DOHH2 (cell line): ENCODE measurements at regions not wholly inside any gene's neighbourhood (a gene's known extent, or its start where the extent isn't known, plus 50 kb on each side); places are given as distances from the start of the nearest gene placed in this dataset.

Experiments used
- H3F3A ChIP-seq: fragments of 200-600 bp; sonication (generic), shearing (Covaris generic); 2 replicates; pipeline ENCODE4 v1.6.0; 2016; ENCODE audit warnings: antibody characterized with exemption, mild to moderate bottlenecking; ENCODE audit not compliant: control insufficient read depth, insufficient read depth
- H3K27ac ChIP-seq: fragments of 200-600 bp; sonication (generic); 2 replicates; pipeline ENCODE4 v1.5.1; 2014; ENCODE audit warnings: low read depth, mild to moderate bottlenecking, low read length, moderate library complexity
- H3K27me3 ChIP-seq: fragments of 200-600 bp; sonication (generic); 2 replicates; pipeline ENCODE4 v1.6.1; 2014; ENCODE audit warnings: mild to moderate bottlenecking, low read length, mixed read lengths; ENCODE audit not compliant: control insufficient read depth
- H3K36me3 ChIP-seq: fragments of 200-600 bp; sonication (generic); 2 replicates; pipeline ENCODE4 v1.6.1; 2014; ENCODE audit warnings: mild to moderate bottlenecking, low read length, moderate library complexity, mixed read lengths; ENCODE audit not compliant: control insufficient read depth
- H3K4me1 ChIP-seq: fragments of 200-600 bp; sonication (generic); 2 replicates; pipeline ENCODE4 v1.6.1; 2014; ENCODE audit warnings: mild to moderate bottlenecking, low read length, mixed read lengths; ENCODE audit not compliant: control insufficient read depth
- H3K4me2 ChIP-seq: fragments of 200-600 bp; sonication (generic); 2 replicates; pipeline ENCODE4 v1.6.0; 2014; ENCODE audit warnings: mild to moderate bottlenecking, low read length, moderate library complexity
- H3K4me3 ChIP-seq: fragments of 200-600 bp; sonication (generic); 2 replicates; pipeline ENCODE4 v1.5.1; 2014; ENCODE audit warnings: mild to moderate bottlenecking, low read length, mixed read lengths
- H3K79me2 ChIP-seq: fragments of 200-600 bp; sonication (generic); 2 replicates; pipeline ENCODE4 v1.6.1; 2014; ENCODE audit warnings: mild to moderate bottlenecking, low read length, mixed read lengths; ENCODE audit not compliant: control insufficient read depth
- H3K9me2 ChIP-seq: fragments of 200-600 bp; sonication (generic); replicated peaks from 2 replicates; pipeline ENCODE4 v1.6.1; 2014; ENCODE audit warnings: mild to moderate bottlenecking, low read length, mixed read lengths; ENCODE audit not compliant: control insufficient read depth
- H3K9me3 ChIP-seq: fragments of 200-600 bp; sonication (generic); 2 replicates; pipeline ENCODE4 v1.6.1; 2014; ENCODE audit warnings: antibody characterized with exemption, low read length, mixed read lengths; ENCODE audit not compliant: control insufficient read depth, insufficient read depth
- H4K20me1 ChIP-seq: fragments of 200-600 bp; sonication (generic); 2 replicates; pipeline ENCODE4 v1.6.0; 2014; ENCODE audit warnings: low read depth, mild to moderate bottlenecking, antibody characterized with exemption, low read length, moderate library complexity; ENCODE audit not compliant: control insufficient read depth, insufficient read depth
- EZH2phosphoT487 ChIP-seq: fragments of 200-600 bp; sonication (generic); IDR thresholded peaks from 2 replicates; pipeline ENCODE4 v1.6.1; 2017; ENCODE audit warnings: borderline replicate concordance, mild to moderate bottlenecking, antibody characterized with exemption, low read length, moderate library complexity, mixed read lengths
- TF ChIP-seq, protein P1 (sequence below): fragments of 200-600 bp; sonication (generic); IDR thresholded peaks from one replicate; pipeline ENCODE4 v1.5.1; 2014; ENCODE audit warnings: antibody characterized with exemption, mild to moderate bottlenecking, low read depth, low read length; ENCODE audit not compliant: poor library complexity, severe bottlenecking

DNA sequence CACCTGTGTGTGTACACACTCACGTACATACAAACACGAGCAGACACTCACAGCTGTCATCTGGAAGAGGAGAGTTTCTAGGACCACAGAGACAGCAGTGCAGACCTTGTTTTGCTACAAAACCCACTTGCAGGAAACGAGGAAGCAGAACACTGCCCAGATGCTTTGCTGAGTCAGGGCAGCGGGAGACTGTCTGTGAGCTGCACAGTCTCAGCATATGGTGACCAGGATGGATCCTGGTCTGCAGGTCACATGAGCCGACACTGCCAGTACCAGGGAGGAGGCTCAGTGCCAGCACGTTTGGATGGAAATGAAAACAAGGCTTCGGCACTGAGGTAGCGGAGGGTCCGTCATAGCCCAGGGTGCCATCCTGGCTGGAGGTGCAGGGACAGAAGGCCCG lies 117.6 kb upstream of the DPP6 start:
- Histone ChIP-seq H3F3A (no peaks in the 10 kb centered on the region), H3K4me2 (no peak overlapping the region), H3K79me2 (no peaks in the 10 kb centered on the region), H3K27me3 (no peaks in the 10 kb centered on the region), H3K4me3 (no peak overlapping the region), H3K9me3 (peaks cover 19% of the 10 kb centered on the region; the same call in 1 of the 2 replicates), H4K20me1 (no peaks in the 10 kb centered on the region), H3K9me2 (no peaks in the 10 kb centered on the region), H3K4me1 (no peaks in the 10 kb centered on the region), H3K27ac (no peak overlapping the region), H3K36me3 (no peaks in the 10 kb centered on the region)
- no peak for TF ChIP-seq EZH2phosphoT487
- TF ChIP-seq, protein P1, sequence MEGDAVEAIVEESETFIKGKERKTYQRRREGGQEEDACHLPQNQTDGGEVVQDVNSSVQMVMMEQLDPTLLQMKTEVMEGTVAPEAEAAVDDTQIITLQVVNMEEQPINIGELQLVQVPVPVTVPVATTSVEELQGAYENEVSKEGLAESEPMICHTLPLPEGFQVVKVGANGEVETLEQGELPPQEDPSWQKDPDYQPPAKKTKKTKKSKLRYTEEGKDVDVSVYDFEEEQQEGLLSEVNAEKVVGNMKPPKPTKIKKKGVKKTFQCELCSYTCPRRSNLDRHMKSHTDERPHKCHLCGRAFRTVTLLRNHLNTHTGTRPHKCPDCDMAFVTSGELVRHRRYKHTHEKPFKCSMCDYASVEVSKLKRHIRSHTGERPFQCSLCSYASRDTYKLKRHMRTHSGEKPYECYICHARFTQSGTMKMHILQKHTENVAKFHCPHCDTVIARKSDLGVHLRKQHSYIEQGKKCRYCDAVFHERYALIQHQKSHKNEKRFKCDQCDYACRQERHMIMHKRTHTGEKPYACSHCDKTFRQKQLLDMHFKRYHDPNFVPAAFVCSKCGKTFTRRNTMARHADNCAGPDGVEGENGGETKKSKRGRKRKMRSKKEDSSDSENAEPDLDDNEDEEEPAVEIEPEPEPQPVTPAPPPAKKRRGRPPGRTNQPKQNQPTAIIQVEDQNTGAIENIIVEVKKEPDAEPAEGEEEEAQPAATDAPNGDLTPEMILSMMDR: no peak

DNA sequence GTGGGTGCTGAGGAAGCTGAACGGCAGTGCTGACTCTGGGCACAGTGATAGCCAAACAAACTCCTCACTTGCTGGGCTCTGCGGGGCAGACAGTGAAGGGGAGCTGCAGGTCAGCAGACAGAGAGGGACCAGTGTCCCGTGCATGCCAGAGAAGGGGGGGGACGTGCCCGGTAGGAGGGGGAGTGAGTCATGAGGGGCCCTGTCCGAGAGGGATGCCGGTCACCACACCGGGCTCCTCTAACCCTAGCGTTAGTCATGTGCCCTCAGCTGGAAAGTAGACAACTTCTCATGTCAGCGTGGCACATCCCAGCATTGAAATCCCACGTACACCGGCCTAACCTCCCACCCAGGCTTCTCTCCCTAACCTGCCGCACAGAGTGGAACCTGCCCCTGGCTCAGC lies 117.1 kb upstream of the DPP6 start:
- H3K27me3 ChIP-seq: no peaks in the 10 kb centered on the region
- H3K27ac ChIP-seq: no peak overlapping the region
- no peaks in the 10 kb centered on the region for H3K9me2 ChIP-seq
- H3K4me2 ChIP-seq: no peak overlapping the region
- no peak overlapping the region for H3K4me3 ChIP-seq
- H3K9me3 ChIP-seq: peaks cover 19% of the 10 kb centered on the region; the same call in 1 of the 2 replicates
- TF ChIP-seq, protein P1: no peak
- TF ChIP-seq EZH2phosphoT487: no peak
- no peaks in the 10 kb centered on the region for H3K4me1 ChIP-seq
- H3K36me3 ChIP-seq: no peaks in the 10 kb centered on the region
- H3K79me2 ChIP-seq: no peaks in the 10 kb centered on the region
- no peaks in the 10 kb centered on the region for H4K20me1 ChIP-seq
- no peaks in the 10 kb centered on the region for H3F3A ChIP-seq

DNA sequence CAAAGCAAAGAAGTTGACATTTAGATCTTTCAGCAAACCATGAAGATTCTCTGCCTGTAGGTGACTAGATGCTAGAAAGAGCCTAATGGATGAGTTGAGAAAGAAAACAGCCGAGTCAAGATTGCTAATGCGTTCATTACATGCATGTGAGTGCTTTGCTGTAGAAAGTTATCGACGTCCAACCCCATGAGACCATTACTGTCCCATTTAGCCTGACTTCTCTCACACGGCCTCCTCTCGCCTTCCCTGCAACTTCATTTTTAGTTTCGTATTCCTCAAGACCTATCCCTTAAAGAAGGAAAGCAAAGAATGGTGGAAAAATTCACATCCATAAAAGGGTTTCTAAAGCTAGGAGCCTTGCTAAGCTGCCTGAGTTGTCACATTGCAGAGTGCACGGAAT lies 113.7 kb upstream of the DPP6 start:
- no peaks in the 10 kb centered on the region for H4K20me1 ChIP-seq
- TF ChIP-seq, protein P1: no peak
- TF ChIP-seq EZH2phosphoT487: no peak
- H3K36me3 ChIP-seq: no peaks in the 10 kb centered on the region
- H3K27ac ChIP-seq: no peak overlapping the region
- no peaks in the 10 kb centered on the region for H3K27me3 ChIP-seq
- no peaks in the 10 kb centered on the region for H3F3A ChIP-seq
- H3K4me2 ChIP-seq: no peak overlapping the region
- no peaks in the 10 kb centered on the region for H3K4me1 ChIP-seq
- no peaks in the 10 kb centered on the region for H3K9me2 ChIP-seq
- H3K79me2 ChIP-seq: no peaks in the 10 kb centered on the region
- H3K9me3 ChIP-seq: peaks cover 19% of the 10 kb centered on the region; the same call in 1 of the 2 replicates
- no peak overlapping the region for H3K4me3 ChIP-seq
